H9 (cell line): ENCODE measurements at regions not wholly inside any gene's neighbourhood (a gene's known extent, or its start where the extent isn't known, plus 50 kb on each side); places are given as distances from the start of the nearest gene placed in this dataset.

Experiments
- DNase-seq: peaks from one replicate; pipeline ENCODE4 v3.0.0-alpha.2; 2017
- H2AFZ ChIP-seq: one replicate; pipeline ENCODE4 v1.6.1; 2013; ENCODE audit warnings: mild to moderate bottlenecking, low read length, control low read depth, moderate library complexity
- H2AK5ac ChIP-seq: 2 replicates; pipeline ENCODE4 v1.6.1; 2013; ENCODE audit warnings: low read length, control low read depth, mixed read lengths; ENCODE audit not compliant: insufficient read length
- H2BK120ac ChIP-seq: one replicate; pipeline ENCODE4 v1.6.1; 2013; ENCODE audit warnings: low read depth, mild to moderate bottlenecking, low read length, control low read depth, inconsistent platforms; ENCODE audit not compliant: poor library complexity, severe bottlenecking
- H2BK12ac ChIP-seq: 2 replicates; pipeline ENCODE4 v1.6.1; 2013; ENCODE audit warnings: low read length, control low read depth, mixed read lengths, low read depth; ENCODE audit not compliant: insufficient read length
- H2BK15ac ChIP-seq: 2 replicates; pipeline ENCODE4 v1.6.1; 2013; ENCODE audit warnings: low read depth, low read length, control low read depth
- H2BK20ac ChIP-seq: one replicate; pipeline ENCODE4 v1.6.1; 2013; ENCODE audit warnings: low read depth, mild to moderate bottlenecking, low read length, control low read depth, inconsistent platforms; ENCODE audit not compliant: poor library complexity, severe bottlenecking
- H2BK5ac ChIP-seq: 2 replicates; pipeline ENCODE4 v1.6.1; 2013; ENCODE audit warnings: low read length, control low read depth, mixed read lengths; ENCODE audit not compliant: insufficient read length
- H3K14ac ChIP-seq: 2 replicates; pipeline ENCODE4 v1.6.1; 2013; ENCODE audit warnings: low read length, control low read depth; ENCODE audit not compliant: insufficient read depth
- H3K18ac ChIP-seq: 2 replicates; pipeline ENCODE4 v1.6.1; 2013; ENCODE audit warnings: low read depth, mild to moderate bottlenecking, mixed read lengths, low read length, control low read depth; ENCODE audit not compliant: insufficient read length
- H3K23ac ChIP-seq: 2 replicates; pipeline ENCODE4 v1.6.1; 2013; ENCODE audit warnings: low read length, control low read depth, mixed read lengths, low read depth; ENCODE audit not compliant: insufficient read length
- H3K23me2 ChIP-seq: 2 replicates; pipeline ENCODE4 v1.6.1; 2013; ENCODE audit warnings: low read depth, mild to moderate bottlenecking, mixed read lengths, low read length, control low read depth; ENCODE audit not compliant: insufficient read length, poor library complexity, severe bottlenecking
- H3K27ac ChIP-seq: 2 replicates; pipeline ENCODE4 v1.5.1; 2013; ENCODE audit warnings: low read length, control low read depth, mixed read lengths, low read depth; ENCODE audit not compliant: insufficient read length
- H3K27me3 ChIP-seq: 2 replicates; pipeline ENCODE4 v1.6.1; 2013; ENCODE audit warnings: low read length, control low read depth, inconsistent platforms; ENCODE audit not compliant: insufficient read depth
- H3K4ac ChIP-seq: 2 replicates; pipeline ENCODE4 v1.6.1; 2013; ENCODE audit warnings: low read depth, mild to moderate bottlenecking, control low read depth, inconsistent platforms, low read length, moderate library complexity
- H3K4me1 ChIP-seq: 2 replicates; pipeline ENCODE4 v1.6.1; 2013; ENCODE audit warnings: low read length, control low read depth, inconsistent platforms; ENCODE audit not compliant: insufficient read depth
- H3K4me2 ChIP-seq: 2 replicates; pipeline ENCODE4 v1.6.1; 2013; ENCODE audit warnings: low read length, control low read depth, mixed read lengths; ENCODE audit not compliant: insufficient read length, insufficient read depth
- H3K56ac ChIP-seq: 2 replicates; pipeline ENCODE4 v1.6.1; 2013; ENCODE audit warnings: low read depth, mild to moderate bottlenecking, mixed read lengths, low read length, control low read depth; ENCODE audit not compliant: insufficient read length
- H3K79me1 ChIP-seq: 2 replicates; pipeline ENCODE4 v1.6.1; 2013; ENCODE audit warnings: low read depth, mild to moderate bottlenecking, moderate library complexity, low read length, control low read depth, inconsistent platforms; ENCODE audit not compliant: insufficient read depth, poor library complexity, severe bottlenecking
- H3K79me2 ChIP-seq: 2 replicates; pipeline ENCODE4 v1.6.1; 2013; ENCODE audit warnings: low read length, control low read depth, inconsistent platforms; ENCODE audit not compliant: insufficient read depth
- H3K9ac ChIP-seq: 2 replicates; pipeline ENCODE4 v1.6.1; 2013; ENCODE audit warnings: low read length, control low read depth, mixed read lengths; ENCODE audit not compliant: insufficient read length; ENCODE audit errors: extremely low read depth
- H3K9me3 ChIP-seq: one replicate; pipeline ENCODE4 v1.6.1; 2013; ENCODE audit warnings: low read depth, low read length, inconsistent platforms; ENCODE audit not compliant: control insufficient read depth
- H3T11ph ChIP-seq: one replicate; pipeline ENCODE4 v1.6.1; 2013; ENCODE audit warnings: mild to moderate bottlenecking, low read length, control low read depth, inconsistent platforms
- H4K20me1 ChIP-seq: one replicate; pipeline ENCODE4 v1.6.1; 2013; ENCODE audit not compliant: control insufficient read depth, insufficient read length, insufficient read depth
- H4K5ac ChIP-seq: 2 replicates; pipeline ENCODE4 v1.6.1; 2013; ENCODE audit warnings: low read depth, mild to moderate bottlenecking, mixed read lengths, low read length, control low read depth; ENCODE audit not compliant: insufficient read length
- H4K8ac ChIP-seq: replicated peaks from 2 replicates; pipeline ENCODE4 v1.6.1; 2013; ENCODE audit warnings: low read length, control low read depth, mixed read lengths, low read depth; ENCODE audit not compliant: insufficient read length
- H4K91ac ChIP-seq: 2 replicates; pipeline ENCODE4 v1.6.1; 2013; ENCODE audit warnings: low read depth, mild to moderate bottlenecking, moderate library complexity, mixed read lengths, low read length, control low read depth; ENCODE audit not compliant: insufficient read length
- H3K27ac Mint-ChIP-seq, 3 experiments: 2 replicates in 2 of 3; 3 replicates in 1 of 3; pipeline ENCODE4 v1.8.0; 2020 to 2021; ENCODE audit warnings: mixed read lengths in 3 of 3, mild to moderate bottlenecking in 1 of 3, moderate library complexity in 1 of 3
- H3K27me3 Mint-ChIP-seq: 2 replicates; pipeline ENCODE4 v1.8.0; 2021; ENCODE audit warnings: low read depth, mild to moderate bottlenecking, moderate library complexity, mixed read lengths
- H3K36me3 Mint-ChIP-seq, 3 experiments: 2 replicates in 2 of 3; 3 replicates in 1 of 3; pipeline ENCODE4 v1.8.0; 2020 to 2021; ENCODE audit warnings: low read depth in 3 of 3, mixed read lengths in 3 of 3; ENCODE audit not compliant: insufficient read depth in 1 of 3
- H3K4me1 Mint-ChIP-seq, 2 experiments: 2 replicates each; pipeline ENCODE4 v1.8.0; 2020; ENCODE audit warnings: mixed read lengths in 2 of 2
- H3K4me3 Mint-ChIP-seq, 2 experiments: 2 replicates in 1 of 2; 3 replicates in 1 of 2; pipeline ENCODE4 v1.8.0; 2020 to 2021; ENCODE audit warnings: mild to moderate bottlenecking in 2 of 2, mixed read lengths in 2 of 2, moderate library complexity in 1 of 2
- H3K9me3 Mint-ChIP-seq, 2 experiments: 2 replicates in 1 of 2; 3 replicates in 1 of 2; pipeline ENCODE4 v1.8.0; 2020; ENCODE audit warnings: mild to moderate bottlenecking in 2 of 2, mixed read lengths in 2 of 2, moderate library complexity in 1 of 2
- WGBS: extraction: QIAGEN DNeasy Blood & Tissue Kit; methylation state at CpG from one replicate; pipeline ENCODE4 v1.1.7; 2013; ENCODE audit warnings: missing lambda C conversion rate, low lambda C conversion rate, mixed read lengths; ENCODE audit not compliant: insufficient read length; ENCODE audit errors: extremely low coverage; 5-methylcytosine and 5-hydroxymethylcytosine counted together
- TF ChIP-seq, protein P1 (sequence below): fragments of 200-600 bp; sonication (generic); conservative IDR thresholded peaks from 3 replicates; pipeline ENCODE4 v1.8.0; 2021; ENCODE audit warnings: antibody characterized with exemption, mild to moderate bottlenecking

GRCh38 chr3:182544542-182544941 lies 248.8 kb upstream of the ATP11B start:
- DNase-seq: no peak
- Histone ChIP-seq H2AFZ (no peak overlapping the region), H3K9me3 (no peaks in the 10 kb centered on the region), H3K27me3 (no peaks in the 10 kb centered on the region), H3T11ph (no peak overlapping the region), H3K79me2 (no peaks in the 10 kb centered on the region), H3K18ac (no peak overlapping the region), H3K4me1 (no peaks in the 10 kb centered on the region), H2BK12ac (no peak overlapping the region), H3K79me1 (no peaks in the 10 kb centered on the region), H3K23ac (no peak overlapping the region), H4K20me1 (no peaks in the 10 kb centered on the region), H4K5ac (no peak overlapping the region), H2BK5ac (no peak overlapping the region), H2BK20ac (no peak overlapping the region), H4K91ac (no peak overlapping the region), H3K27ac (no peak overlapping the region), H3K14ac (no peak overlapping the region), H2BK120ac (no peak overlapping the region), H3K4me2 (no peak overlapping the region), H2BK15ac (no peak overlapping the region), H3K4ac (no peak overlapping the region), H4K8ac (no peak overlapping the region), H3K9ac (no peak overlapping the region), H3K23me2 (no peaks in the 10 kb centered on the region), H3K56ac (no peak overlapping the region), H2AK5ac (no peak overlapping the region)
- Mint-ChIP-seq H3K9me3 (no peaks in the 10 kb centered on the region), H3K4me3 (no peak overlapping the region), H3K36me3 (no peaks in the 10 kb centered on the region), H3K27me3 (no peaks in the 10 kb centered on the region), H3K27ac (no peak overlapping the region), H3K4me1 (no peaks in the 10 kb centered on the region)
- TF ChIP-seq, protein P1, sequence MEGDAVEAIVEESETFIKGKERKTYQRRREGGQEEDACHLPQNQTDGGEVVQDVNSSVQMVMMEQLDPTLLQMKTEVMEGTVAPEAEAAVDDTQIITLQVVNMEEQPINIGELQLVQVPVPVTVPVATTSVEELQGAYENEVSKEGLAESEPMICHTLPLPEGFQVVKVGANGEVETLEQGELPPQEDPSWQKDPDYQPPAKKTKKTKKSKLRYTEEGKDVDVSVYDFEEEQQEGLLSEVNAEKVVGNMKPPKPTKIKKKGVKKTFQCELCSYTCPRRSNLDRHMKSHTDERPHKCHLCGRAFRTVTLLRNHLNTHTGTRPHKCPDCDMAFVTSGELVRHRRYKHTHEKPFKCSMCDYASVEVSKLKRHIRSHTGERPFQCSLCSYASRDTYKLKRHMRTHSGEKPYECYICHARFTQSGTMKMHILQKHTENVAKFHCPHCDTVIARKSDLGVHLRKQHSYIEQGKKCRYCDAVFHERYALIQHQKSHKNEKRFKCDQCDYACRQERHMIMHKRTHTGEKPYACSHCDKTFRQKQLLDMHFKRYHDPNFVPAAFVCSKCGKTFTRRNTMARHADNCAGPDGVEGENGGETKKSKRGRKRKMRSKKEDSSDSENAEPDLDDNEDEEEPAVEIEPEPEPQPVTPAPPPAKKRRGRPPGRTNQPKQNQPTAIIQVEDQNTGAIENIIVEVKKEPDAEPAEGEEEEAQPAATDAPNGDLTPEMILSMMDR: no peak
- WGBS: no CpG with 5 or more reads among the region's 5 CpGs
